ENCODE measurements at regions not wholly inside any gene's neighbourhood (a gene's known extent, or its start where the extent isn't known, plus 50 kb on each side); places are given as distances from the start of the nearest gene placed in this dataset.

- DNase-seq (ENCODE audit: low spot score) = no peak
- in situ Hi-C loops (cut with HindIII; ENCODE audit: low sequenced_read_pairs) = no loop called here
Measured at GRCh38 chr17:33966410-33967059, 288.6 kb upstream of the CCL2 start.

- DNase-seq (ENCODE audit: low spot score) = no peak
- in situ Hi-C loops (cut with HindIII; ENCODE audit: low sequenced_read_pairs) = no loop called here
Measured at GRCh38 chr17:33967608-33968349, 287.3 kb upstream of the CCL2 start.

- DNase-seq (ENCODE audit: low spot score) = peak; percentile 89
- in situ Hi-C loops (cut with HindIII; ENCODE audit: low sequenced_read_pairs) = no loop called here
Measured at GRCh38 chr17:33968350-33969044, 286.6 kb upstream of the CCL2 start.

GRCh38 chr17:33970279-33970678, 284.8 kb upstream of the CCL2 start:
- in situ Hi-C loops (cut with HindIII; ENCODE audit: low sequenced_read_pairs) = no loop called here

GRCh38 chr17:33972763-33973162, 282.3 kb upstream of the CCL2 start:
- no peak for DNase-seq (ENCODE audit: low spot score)
- in situ Hi-C loops (cut with HindIII; ENCODE audit: low sequenced_read_pairs) = no loop called here

More at GRCh38 chr17:33970279-33970678, 284.8 kb upstream of the CCL2 start:
- DNase-seq (ENCODE audit: low spot score) = no peak

- no peak for DNase-seq (ENCODE audit: low spot score)
- in situ Hi-C loops (cut with HindIII; ENCODE audit: low sequenced_read_pairs) = no loop called here
Measured at GRCh38 chr17:33973491-33973890, 281.6 kb upstream of the CCL2 start.

GRCh38 chr17:33974276-33974675, 280.8 kb upstream of the CCL2 start:
- in situ Hi-C loops (cut with HindIII; ENCODE audit: low sequenced_read_pairs) = no loop called here
- DNase-seq (ENCODE audit: low spot score) = no peak

- in situ Hi-C loops (cut with HindIII; ENCODE audit: low sequenced_read_pairs) = no loop called here
- no peak for DNase-seq (ENCODE audit: low spot score)
Measured at GRCh38 chr17:33976831-33977230, 278.3 kb upstream of the CCL2 start.

- in situ Hi-C loops (cut with HindIII; ENCODE audit: low sequenced_read_pairs) = no loop called here
- DNase-seq (ENCODE audit: low spot score) = no peak
Measured at GRCh38 chr17:33977729-33978514, 277.2 kb upstream of the CCL2 start.

GRCh38 chr17:33978889-33979288, 276.2 kb upstream of the CCL2 start:
- DNase-seq (ENCODE audit: low spot score) = no peak
- in situ Hi-C loops (cut with HindIII; ENCODE audit: low sequenced_read_pairs) = no loop called here

- DNase-seq (ENCODE audit: low spot score) = no peak
- in situ Hi-C loops (cut with HindIII; ENCODE audit: low sequenced_read_pairs) = no loop called here
Measured at GRCh38 chr17:33980193-33980592, 274.9 kb upstream of the CCL2 start.

GRCh38 chr17:33981711-33982601, 273.1 kb upstream of the CCL2 start:
- DNase-seq (ENCODE audit: low spot score) = peak; percentile 14
- in situ Hi-C loops (cut with HindIII; ENCODE audit: low sequenced_read_pairs) = no loop called here

GRCh38 chr17:33982909-33983308, 272.2 kb upstream of the CCL2 start:
- in situ Hi-C loops (cut with HindIII; ENCODE audit: low sequenced_read_pairs) = no loop called here
- DNase-seq (ENCODE audit: low spot score) = no peak

- in situ Hi-C loops (cut with HindIII; ENCODE audit: low sequenced_read_pairs) = no loop called here
- DNase-seq (ENCODE audit: low spot score) = peak; percentile 68
Measured at GRCh38 chr17:33983824-33984574, 271.1 kb upstream of the CCL2 start.

GRCh38 chr17:33986088-33986487, 269.0 kb upstream of the CCL2 start:
- no peak for DNase-seq (ENCODE audit: low spot score)

GRCh38 chr17:33986566-33986965, 268.5 kb upstream of the CCL2 start:
- in situ Hi-C loops (cut with HindIII; ENCODE audit: low sequenced_read_pairs) = no loop called here

More at GRCh38 chr17:33986088-33986487, 269.0 kb upstream of the CCL2 start:
- in situ Hi-C loops (cut with HindIII; ENCODE audit: low sequenced_read_pairs) = no loop called here

GRCh38 chr17:33987162-33987561, 267.9 kb upstream of the CCL2 start:
- no peak for DNase-seq (ENCODE audit: low spot score)
- in situ Hi-C loops (cut with HindIII; ENCODE audit: low sequenced_read_pairs) = no loop called here

More at GRCh38 chr17:33986566-33986965, 268.5 kb upstream of the CCL2 start:
- DNase-seq (ENCODE audit: low spot score) = no peak

All from G401 (cell line).